Body of pancreas (tissue), 4 donors: ENCODE measurements at regions not wholly inside any gene's neighbourhood (a gene's known extent, or its start where the extent isn't known, plus 50 kb on each side); places are given as distances from the start of the nearest gene placed in this dataset.

ENCODE experiments used
- CTCF ChIP-seq, 7 experiments: fragments of 450-650 bp in 4 of 7; fragments of 200-600 bp in 3 of 7; sonication (generic) in 3 of 7; IDR thresholded peaks; one replicate each; pipeline ENCODE4 v1.5.1; 2016 to 2019; ENCODE audit warnings: antibody characterized with exemption in 7 of 7
- POLR2A ChIP-seq, 3 donors: fragments of 450-650 bp; IDR thresholded peaks; one replicate each; pipeline ENCODE4 v1.6.1; 2016; ENCODE audit warnings: antibody characterized with exemption in 3 of 3, mild to moderate bottlenecking in 2 of 3

DNA sequence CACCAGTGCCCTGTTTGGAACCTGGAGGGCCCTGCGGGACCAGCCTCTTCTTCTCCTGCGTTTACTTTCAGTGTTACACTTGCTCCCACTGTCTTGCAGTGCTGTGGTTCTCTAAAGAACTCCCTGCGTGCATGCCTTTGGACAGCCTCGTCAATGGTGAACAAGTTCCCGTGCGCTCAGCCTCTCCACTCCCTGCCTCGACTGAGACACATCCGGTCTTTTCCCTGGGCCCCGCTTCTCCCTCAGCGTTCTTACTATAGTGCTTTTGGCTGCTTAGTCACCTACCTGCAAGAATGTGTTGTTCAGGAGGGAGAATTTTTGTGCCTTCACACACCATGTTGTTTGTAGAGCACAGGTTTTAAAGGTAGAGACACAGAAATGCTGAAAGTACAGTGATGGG is 520.7 kb upstream of the MKI67 start:
- TF ChIP-seq CTCF (IDR thresholded peaks at IDR 0.05), result no peak
- TF ChIP-seq POLR2A (IDR thresholded peaks at IDR 0.05), result no peak
